ENCODE measurements at regions not wholly inside any gene's neighbourhood (a gene's known extent, or its start where the extent isn't known, plus 50 kb on each side); places are given as distances from the start of the nearest gene placed in this dataset.

- Mint-ChIP-seq H3K4me3 (no peak overlapping the region), H3K27ac (no peak overlapping the region), H3K36me3 (no peaks in the 10 kb centered on the region), H3K9me3 (no peaks in the 10 kb centered on the region), H3K27me3 (ENCODE audit: low read depth) (no peaks in the 10 kb centered on the region), H3K4me1 (no peaks in the 10 kb centered on the region)
- ATAC-seq (no peak), DNase-seq (ENCODE audit: low spot score) (no peak)
- POLR2A ChIA-PET: no interaction called here
- TF ChIP-seq, protein P1, sequence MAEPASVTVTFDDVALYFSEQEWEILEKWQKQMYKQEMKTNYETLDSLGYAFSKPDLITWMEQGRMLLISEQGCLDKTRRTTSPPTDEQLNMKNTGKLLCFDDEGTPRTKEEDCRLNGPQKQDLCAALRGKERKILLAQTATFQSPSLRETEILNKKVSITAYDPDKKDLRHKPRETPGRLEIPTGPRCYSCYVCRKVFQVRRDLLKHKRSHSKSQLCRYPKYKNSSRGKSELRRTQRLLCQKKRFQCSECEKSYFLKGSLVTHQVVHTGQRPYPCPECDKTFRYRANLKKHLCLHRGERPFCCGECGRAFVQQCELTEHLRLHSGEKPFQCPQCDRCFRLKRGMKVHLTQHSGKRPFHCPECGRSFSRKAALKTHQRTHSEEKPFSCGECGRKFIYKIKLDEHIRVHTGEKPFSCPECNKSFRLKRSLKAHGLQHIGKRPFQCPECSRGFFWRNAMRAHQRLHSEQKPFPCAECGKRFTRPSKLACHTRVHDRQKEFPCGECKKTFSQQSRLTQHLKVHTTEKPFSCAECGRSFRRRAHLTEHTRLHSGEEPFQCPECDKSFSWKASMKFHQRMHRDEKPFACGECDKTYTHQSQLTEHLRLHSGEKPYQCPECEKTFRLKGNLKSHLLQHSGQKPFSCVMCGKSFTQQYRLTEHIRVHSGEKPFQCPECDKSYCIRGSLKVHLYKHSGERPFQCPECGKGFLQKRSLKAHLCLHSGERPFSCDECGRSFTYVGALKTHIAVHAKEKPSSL (CRISPR knock-in tag; conservative IDR thresholded peaks at IDR 0.05): no peak
- TF ChIP-seq HMGA2 (CRISPR knock-in tag; IDR thresholded peaks at IDR 0.05) (no peak), ATF2 (CRISPR knock-in tag; IDR thresholded peaks at IDR 0.05; ENCODE audit: borderline replicate concordance, low read depth) (no peak), NR1H2 (CRISPR knock-in tag; IDR thresholded peaks at IDR 0.05) (no peak), OVOL2 (CRISPR knock-in tag; IDR thresholded peaks at IDR 0.05; ENCODE audit: borderline replicate concordance) (no peak), NFATC4 (CRISPR knock-in tag; IDR thresholded peaks at IDR 0.05) (no peak), GABPB1 (CRISPR knock-in tag; IDR thresholded peaks at IDR 0.05) (no peak), STAT6 (CRISPR knock-in tag; conservative IDR thresholded peaks at IDR 0.05; ENCODE audit: low read depth) (no peak), PREB (CRISPR knock-in tag; IDR thresholded peaks at IDR 0.05; ENCODE audit: borderline replicate concordance) (no peak), EMX1 (CRISPR knock-in tag; IDR thresholded peaks at IDR 0.05) (no peak), ZNF423 (CRISPR knock-in tag; IDR thresholded peaks at IDR 0.05) (no peak)
- TF ChIP-seq, protein P2, sequence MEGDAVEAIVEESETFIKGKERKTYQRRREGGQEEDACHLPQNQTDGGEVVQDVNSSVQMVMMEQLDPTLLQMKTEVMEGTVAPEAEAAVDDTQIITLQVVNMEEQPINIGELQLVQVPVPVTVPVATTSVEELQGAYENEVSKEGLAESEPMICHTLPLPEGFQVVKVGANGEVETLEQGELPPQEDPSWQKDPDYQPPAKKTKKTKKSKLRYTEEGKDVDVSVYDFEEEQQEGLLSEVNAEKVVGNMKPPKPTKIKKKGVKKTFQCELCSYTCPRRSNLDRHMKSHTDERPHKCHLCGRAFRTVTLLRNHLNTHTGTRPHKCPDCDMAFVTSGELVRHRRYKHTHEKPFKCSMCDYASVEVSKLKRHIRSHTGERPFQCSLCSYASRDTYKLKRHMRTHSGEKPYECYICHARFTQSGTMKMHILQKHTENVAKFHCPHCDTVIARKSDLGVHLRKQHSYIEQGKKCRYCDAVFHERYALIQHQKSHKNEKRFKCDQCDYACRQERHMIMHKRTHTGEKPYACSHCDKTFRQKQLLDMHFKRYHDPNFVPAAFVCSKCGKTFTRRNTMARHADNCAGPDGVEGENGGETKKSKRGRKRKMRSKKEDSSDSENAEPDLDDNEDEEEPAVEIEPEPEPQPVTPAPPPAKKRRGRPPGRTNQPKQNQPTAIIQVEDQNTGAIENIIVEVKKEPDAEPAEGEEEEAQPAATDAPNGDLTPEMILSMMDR (IDR thresholded peaks at IDR 0.05): no peak
- TF ChIP-seq, protein P3, sequence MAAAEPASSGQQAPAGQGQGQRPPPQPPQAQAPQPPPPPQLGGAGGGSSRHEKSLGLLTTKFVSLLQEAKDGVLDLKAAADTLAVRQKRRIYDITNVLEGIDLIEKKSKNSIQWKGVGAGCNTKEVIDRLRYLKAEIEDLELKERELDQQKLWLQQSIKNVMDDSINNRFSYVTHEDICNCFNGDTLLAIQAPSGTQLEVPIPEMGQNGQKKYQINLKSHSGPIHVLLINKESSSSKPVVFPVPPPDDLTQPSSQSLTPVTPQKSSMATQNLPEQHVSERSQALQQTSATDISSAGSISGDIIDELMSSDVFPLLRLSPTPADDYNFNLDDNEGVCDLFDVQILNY (CRISPR knock-in tag; IDR thresholded peaks at IDR 0.05): no peak
- TF ChIP-seq, protein P4, sequence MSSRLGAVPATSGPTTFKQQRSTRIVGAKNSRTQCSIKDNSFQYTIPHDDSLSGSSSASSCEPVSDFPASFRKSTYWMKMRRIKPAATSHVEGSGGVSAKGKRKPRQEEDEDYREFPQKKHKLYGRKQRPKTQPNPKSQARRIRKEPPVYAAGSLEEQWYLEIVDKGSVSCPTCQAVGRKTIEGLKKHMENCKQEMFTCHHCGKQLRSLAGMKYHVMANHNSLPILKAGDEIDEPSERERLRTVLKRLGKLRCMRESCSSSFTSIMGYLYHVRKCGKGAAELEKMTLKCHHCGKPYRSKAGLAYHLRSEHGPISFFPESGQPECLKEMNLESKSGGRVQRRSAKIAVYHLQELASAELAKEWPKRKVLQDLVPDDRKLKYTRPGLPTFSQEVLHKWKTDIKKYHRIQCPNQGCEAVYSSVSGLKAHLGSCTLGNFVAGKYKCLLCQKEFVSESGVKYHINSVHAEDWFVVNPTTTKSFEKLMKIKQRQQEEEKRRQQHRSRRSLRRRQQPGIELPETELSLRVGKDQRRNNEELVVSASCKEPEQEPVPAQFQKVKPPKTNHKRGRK (CRISPR knock-in tag; IDR thresholded peaks at IDR 0.05; ENCODE audit: borderline replicate concordance): no peak
- CTCF ChIA-PET: no interaction called here
These were observed 272.1 kb upstream of the C1orf87 start for GRCh38 chr1:60345621-60346020.
